HepG2 (cell line): ENCODE measurements at regions not wholly inside any gene's neighbourhood (a gene's known extent, or its start where the extent isn't known, plus 50 kb on each side); places are given as distances from the start of the nearest gene placed in this dataset.

ENCODE experiments used
- HOXA7 ChIP-seq: sonication (generic); formaldehyde crosslinking; IDR thresholded peaks from 2 replicates; pipeline ENCODE4 v1.8.1; 2022; ENCODE audit warnings: mild to moderate bottlenecking, missing genetic modification reagents, moderate library complexity
- MXI1 ChIP-seq: IDR thresholded peaks from 3 replicates; pipeline ENCODE4 v1.6.1; 2012; ENCODE audit warnings: low read depth, low read length, inconsistent platforms, borderline replicate concordance
- NR2C2 ChIP-seq: sonication (generic); formaldehyde crosslinking; IDR thresholded peaks from 2 replicates; pipeline ENCODE4 v1.4.0; 2020; ENCODE audit warnings: missing genetic modification reagents, mild to moderate bottlenecking, moderate library complexity, borderline replicate concordance
- ZNF335 ChIP-seq: sonication (generic); formaldehyde crosslinking; IDR thresholded peaks from 2 replicates; pipeline ENCODE4 v1.4.0; 2020; ENCODE audit warnings: missing genetic modification reagents
- ZNF530 ChIP-seq: sonication (generic); formaldehyde crosslinking; IDR thresholded peaks from 2 replicates; pipeline ENCODE4 v1.5.0; 2020; ENCODE audit warnings: low read depth, mild to moderate bottlenecking, missing genetic modification reagents
- ZNF746 ChIP-seq: sonication (generic); formaldehyde crosslinking; IDR thresholded peaks from 2 replicates; pipeline ENCODE4 v1.8.0; 2022; ENCODE audit warnings: mild to moderate bottlenecking, missing genetic modification reagents
- TF ChIP-seq, protein P1 (sequence below): sonication (generic); formaldehyde crosslinking; IDR thresholded peaks from 2 replicates; pipeline ENCODE4 v1.4.0; 2020; ENCODE audit warnings: low read depth, missing genetic modification reagents

DNA sequence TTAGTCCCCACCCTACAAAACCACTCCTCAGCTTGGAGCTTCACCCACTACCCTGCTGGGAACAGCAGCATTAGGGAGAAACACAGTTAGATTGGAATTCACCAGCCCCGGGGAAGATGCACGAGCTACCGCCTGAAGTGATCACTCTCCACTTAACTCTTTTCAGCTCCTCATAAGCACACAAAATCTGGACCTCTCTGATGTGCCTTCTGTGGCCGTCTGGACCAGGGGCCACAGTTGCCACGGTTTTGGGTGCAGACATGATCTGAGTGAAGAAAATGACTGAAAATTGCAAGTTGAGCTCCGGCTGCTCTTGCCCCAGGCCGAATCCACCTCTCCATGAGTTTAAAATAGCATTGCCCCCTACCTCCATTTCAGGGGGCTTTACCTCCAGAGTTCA lies 95.2 kb downstream of the TENT4A start:
- TF ChIP-seq ZNF746 (CRISPR knock-in tag) (no peak), NR2C2 (CRISPR knock-in tag) (no peak), ZNF530 (CRISPR knock-in tag) (no peak), ZNF335 (CRISPR knock-in tag) (no peak), HOXA7 (no peak), MXI1 (no peak)
- TF ChIP-seq, protein P1, sequence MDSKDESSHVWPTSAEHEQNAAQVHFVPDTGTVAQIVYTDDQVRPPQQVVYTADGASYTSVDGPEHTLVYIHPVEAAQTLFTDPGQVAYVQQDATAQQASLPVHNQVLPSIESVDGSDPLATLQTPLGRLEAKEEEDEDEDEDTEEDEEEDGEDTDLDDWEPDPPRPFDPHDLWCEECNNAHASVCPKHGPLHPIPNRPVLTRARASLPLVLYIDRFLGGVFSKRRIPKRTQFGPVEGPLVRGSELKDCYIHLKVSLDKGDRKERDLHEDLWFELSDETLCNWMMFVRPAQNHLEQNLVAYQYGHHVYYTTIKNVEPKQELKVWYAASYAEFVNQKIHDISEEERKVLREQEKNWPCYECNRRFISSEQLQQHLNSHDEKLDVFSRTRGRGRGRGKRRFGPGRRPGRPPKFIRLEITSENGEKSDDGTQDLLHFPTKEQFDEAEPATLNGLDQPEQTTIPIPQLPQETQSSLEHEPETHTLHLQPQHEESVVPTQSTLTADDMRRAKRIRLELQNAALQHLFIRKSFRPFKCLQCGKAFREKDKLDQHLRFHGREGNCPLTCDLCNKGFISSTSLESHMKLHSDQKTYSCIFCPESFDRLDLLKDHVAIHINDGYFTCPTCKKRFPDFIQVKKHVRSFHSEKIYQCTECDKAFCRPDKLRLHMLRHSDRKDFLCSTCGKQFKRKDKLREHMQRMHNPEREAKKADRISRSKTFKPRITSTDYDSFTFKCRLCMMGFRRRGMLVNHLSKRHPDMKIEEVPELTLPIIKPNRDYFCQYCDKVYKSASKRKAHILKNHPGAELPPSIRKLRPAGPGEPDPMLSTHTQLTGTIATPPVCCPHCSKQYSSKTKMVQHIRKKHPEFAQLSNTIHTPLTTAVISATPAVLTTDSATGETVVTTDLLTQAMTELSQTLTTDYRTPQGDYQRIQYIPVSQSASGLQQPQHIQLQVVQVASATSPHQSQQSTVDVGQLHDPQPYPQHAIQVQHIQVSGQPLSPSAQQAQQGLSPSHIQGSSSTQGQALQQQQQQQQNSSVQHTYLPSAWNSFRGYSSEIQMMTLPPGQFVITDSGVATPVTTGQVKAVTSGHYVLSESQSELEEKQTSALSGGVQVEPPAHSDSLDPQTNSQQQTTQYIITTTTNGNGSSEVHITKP (CRISPR knock-in tag), result no peak
